ENCODE measurements at regions not wholly inside any gene's neighbourhood (a gene's known extent, or its start where the extent isn't known, plus 50 kb on each side); places are given as distances from the start of the nearest gene placed in this dataset.
A peak's percentile ranks its signal among the peaks of the same experiment; 100 is the strongest.
"Not testable (repeated sequence)": the region's sequence is repeated elsewhere in the genome, so short reads cannot be mapped to it uniquely, and the experiment has no call there.

DNA sequence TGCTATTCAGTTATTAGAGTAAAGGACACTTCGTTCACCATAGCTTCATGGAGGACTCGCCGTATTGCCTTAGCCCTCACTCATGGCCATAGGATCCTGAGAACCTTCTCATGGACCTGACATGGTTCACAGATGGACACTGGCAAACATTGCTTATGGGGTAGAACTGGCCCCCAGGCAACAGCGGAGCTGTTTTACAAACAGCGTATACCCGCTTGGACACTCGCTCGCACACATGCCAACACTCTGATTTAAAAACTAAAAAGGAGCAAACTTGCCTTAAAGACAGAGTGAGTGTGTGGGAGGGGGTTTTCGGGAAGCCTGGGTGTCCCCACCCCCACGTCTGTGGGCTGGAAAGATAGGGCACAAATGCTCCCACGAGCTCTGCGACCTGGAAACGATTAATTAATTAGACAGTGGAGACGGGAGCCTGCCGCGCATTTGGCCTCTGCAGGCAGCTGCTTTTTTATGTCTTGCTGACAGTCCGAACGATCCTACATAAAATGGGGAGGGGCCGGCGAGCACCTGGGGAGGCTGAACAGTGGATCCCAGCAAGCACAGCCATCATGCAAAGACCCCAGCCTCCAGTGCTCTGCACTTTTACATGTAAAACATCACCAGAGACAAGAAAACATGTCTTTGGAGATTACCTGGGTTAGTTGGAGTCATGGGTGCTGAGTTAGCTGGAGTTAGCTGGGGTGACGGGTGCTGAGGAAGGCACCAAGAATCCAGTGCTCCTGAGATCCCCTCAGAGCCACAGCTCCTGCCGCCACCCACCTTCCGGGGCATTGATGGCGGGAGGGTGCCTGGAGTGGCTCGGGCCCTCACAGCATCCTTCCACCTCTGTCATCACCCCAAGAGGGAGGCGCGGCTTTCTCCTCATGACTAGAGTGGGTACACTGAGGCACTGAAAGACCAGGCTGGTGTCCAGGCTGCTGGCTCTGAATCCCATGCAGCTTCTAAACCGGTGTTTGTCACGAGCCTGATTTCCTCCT is 105.7 kb downstream of the NPIPB11 start:
- DNase-seq (ENCODE audit: low spot score); in situ Hi-C loops (cut with HindIII; ENCODE audit: low sequenced_read_pairs): not testable (repeated sequence)

DNA sequence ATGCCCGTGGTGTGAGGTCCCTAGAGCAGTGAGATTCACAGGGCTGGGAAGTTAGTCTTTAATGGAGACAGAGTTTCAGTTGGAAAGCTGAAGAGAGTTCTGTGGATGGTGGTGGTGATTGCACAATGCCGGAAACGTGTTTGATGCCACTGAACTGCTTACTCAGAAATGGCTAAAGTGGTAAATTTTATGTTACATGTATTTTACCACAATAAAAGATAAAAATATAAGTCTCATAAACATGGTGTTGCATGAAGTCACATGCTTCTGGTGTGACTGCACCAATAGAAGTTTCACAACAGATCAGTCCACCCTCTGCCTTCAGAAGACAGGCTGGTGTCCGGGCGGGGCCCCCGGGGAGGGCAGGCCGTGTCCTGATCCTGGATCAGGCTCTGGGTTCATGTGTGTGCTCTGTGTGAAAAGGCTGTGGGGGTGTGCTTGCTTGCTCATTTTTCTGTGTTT is 106.5 kb downstream of the NPIPB11 start:
- DNase-seq (ENCODE audit: low spot score); in situ Hi-C loops (cut with HindIII; ENCODE audit: low sequenced_read_pairs): not testable (repeated sequence)

DNA sequence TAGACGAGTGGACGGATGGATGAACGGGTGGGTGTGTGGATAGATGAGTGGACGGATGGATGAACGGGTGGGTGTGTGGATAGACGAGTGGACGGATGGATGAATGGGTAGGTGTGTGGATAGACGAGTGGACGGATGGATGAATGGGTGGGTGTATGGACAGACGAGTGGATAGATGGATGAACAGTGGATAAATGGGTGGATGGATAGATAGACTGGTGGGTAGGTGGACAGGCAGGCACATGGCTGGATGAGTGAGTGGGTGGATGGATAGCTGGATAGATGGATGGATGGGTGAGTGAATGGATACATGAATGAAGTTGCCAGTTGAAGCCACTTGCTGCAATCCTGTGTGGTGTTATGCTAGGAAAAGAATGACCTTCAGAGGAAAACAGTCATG is 107.5 kb downstream of the NPIPB11 start:
- DNase-seq (ENCODE audit: low spot score); in situ Hi-C loops (cut with HindIII; ENCODE audit: low sequenced_read_pairs): not testable (repeated sequence)

DNA sequence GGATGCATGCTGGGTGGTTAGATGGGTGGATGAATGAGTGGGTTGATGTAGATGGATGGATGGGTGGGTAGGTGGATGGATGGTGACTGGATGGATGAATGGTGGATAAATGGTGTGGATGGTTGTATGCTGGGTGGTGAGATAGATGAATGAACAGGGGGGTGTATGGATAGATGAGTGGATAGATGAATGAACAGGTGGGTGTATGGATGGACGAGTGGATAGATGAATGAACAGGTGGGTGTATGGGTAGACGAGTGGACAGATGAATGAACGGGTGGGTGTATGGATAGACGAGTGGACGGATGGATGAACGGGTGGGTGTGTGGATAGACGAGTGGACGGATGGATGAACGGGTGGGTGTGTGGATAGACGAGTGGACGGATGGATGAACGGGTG is 108.2 kb downstream of the NPIPB11 start:
- in situ Hi-C loops (cut with HindIII; ENCODE audit: low sequenced_read_pairs); DNase-seq (ENCODE audit: low spot score): not testable (repeated sequence)

DNA sequence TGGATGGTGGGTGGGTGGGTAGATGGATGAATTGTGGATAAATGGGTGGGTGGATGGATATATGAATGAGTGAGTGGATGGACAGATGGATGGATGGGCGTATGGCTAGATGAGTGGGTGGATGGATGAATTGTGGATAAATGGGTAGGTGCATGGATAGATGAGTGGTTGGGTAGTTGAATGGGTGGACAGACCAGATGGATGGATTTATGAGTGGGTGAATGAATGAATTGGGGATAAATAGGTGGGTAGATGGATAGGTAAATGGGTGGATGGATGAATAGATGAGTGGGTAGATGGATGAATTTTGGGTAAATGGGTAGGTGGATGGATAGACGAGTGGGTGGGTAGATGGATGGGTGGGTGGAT is 108.7 kb downstream of the NPIPB11 start:
- in situ Hi-C loops (cut with HindIII; ENCODE audit: low sequenced_read_pairs); DNase-seq (ENCODE audit: low spot score): not testable (repeated sequence)

DNA sequence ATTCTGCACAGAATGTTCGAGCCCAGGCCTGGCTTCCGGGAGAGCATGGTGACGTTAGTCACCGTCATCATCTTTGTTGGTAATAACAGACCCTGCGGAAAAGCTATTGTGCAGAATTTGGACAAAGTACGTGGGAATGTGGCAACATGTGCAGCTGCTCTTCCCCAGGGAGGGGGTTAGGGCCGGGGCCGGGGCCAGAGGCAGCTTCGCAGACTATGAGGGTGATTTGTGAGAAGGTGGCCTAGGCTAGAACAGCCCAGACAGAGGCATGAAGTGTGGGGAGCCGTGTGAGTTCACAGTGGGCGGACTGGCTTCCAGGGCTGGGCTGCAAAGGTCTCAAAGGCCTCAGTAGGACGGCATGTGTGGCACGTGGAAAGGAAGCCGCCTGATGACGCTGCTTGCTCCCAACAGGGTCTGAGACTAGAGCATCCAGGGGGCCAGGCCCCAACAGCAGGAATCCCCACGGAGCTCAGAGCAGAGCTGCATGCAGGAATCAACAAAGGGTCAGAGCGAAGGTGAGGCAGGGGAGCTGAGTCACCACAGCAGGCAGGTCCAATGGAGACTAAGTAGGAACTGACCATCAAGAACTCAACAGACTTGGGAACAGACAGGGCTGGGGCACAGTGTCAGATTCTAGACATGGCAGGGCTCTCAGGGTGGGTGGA is 109.2 kb downstream of the NPIPB11 start:
- DNase-seq (ENCODE audit: low spot score); in situ Hi-C loops (cut with HindIII; ENCODE audit: low sequenced_read_pairs): not testable (repeated sequence)

DNA sequence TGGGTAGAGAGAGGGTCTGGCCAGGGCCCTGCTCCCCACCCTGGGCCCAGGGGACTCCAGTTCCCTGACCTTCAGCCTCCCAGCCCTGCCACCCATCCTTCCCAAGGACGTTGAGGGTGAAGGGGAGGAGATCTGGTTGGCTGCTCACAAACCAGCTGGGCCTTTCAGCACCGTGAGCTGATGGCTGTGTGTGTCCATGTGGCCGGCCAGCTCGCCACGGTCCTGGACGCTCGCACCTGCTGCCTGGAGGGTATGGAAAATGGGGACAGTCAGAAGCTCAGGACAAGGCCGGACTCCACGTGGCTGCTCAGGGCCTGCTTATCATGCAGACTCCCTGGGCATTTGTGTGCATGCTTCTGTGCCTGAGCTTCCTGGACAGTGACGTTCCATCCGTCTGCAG is 110.3 kb downstream of the NPIPB11 start:
- in situ Hi-C loops (cut with HindIII; ENCODE audit: low sequenced_read_pairs); DNase-seq (ENCODE audit: low spot score): not testable (repeated sequence)

DNA sequence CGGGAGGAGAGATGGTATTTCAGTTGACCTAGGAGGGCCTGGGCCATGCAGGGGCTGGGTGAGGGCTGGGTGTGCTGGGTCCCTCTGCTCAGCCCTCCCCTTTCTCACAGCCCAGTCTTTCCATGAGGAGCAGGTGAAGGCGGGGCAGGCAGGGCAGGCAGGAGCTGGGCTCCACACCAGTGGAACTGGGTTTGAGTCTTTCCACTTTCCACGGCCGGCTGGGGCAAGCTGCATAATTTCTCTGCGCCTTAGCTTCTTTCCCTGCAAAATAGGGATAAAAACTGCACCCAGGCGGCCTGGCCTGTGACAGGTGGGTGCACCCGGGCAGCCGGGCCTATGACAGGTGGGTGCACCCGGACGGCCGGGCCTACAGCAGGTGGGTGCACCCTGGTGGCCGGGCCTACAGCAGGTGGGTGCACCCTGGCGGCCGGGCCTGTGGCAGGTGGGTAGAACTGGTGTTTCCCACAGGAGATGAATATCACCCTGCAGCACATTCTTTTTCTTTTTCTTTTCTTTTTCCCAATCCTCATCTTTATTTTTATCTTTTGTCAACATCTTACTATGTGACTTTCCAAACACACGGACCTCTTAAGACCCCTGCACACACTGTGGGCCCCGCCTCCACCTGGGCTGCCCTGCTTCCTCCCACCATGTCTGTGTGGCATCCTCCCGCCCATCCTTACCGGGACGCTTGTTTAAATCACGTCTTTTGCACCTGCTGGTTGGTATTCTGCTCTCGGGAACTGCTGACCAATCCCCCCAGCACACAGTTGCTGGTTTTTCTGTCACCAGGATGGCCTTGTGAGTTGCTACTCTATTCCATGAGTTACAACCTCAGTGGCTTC is 111.3 kb downstream of the NPIPB11 start:
- in situ Hi-C loops (cut with HindIII; ENCODE audit: low sequenced_read_pairs); DNase-seq (ENCODE audit: low spot score): not testable (repeated sequence)

DNA sequence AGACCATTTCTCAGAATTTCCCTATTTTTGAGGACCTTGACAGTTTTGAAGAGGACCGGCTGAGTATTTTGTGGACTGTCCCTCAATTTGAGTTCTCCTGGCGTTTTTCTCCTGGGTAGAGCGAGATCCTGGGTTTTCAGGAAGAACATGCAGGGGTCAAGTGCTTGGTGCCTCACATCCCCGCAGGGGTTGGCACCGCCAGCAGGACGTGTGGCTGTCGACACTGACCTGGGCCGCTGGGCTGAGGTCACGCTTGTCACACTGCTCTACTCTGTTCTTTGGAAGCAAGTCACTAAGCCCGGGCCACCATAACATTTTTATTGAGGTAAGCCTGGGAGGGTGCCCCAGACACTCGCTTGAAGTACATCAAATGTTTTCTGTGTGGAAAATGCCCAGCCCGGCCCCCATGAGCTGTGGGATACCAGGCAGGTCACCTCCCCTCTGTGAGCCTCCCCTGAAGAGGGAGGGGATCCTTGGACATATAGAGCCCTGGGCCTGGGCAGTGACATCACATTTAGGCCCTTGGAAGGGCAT is 112.0 kb downstream of the NPIPB11 start:
- in situ Hi-C loops (cut with HindIII; ENCODE audit: low sequenced_read_pairs); DNase-seq (ENCODE audit: low spot score): not testable (repeated sequence)

DNA sequence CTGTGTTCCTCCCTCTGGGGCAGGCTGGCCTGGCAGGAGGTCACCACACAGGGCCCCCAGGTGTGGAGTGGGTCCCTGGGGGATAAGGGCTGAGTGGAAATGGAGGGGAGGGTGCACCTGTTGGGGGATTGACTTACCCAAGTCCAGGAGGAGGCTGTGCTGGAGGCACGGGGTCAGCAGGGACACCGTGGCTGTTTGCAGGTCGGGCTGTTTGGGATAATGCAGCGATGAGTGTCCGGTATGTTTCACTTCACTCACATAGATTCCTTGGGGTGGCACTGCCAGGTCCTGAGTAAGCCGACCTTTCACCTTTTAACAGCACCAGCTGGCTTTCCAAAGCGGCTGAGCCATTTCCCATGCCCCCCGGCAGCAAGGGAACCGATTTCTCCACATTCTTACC is 113.0 kb downstream of the NPIPB11 start:
- DNase-seq (ENCODE audit: low spot score); in situ Hi-C loops (cut with HindIII; ENCODE audit: low sequenced_read_pairs): not testable (repeated sequence)

DNA sequence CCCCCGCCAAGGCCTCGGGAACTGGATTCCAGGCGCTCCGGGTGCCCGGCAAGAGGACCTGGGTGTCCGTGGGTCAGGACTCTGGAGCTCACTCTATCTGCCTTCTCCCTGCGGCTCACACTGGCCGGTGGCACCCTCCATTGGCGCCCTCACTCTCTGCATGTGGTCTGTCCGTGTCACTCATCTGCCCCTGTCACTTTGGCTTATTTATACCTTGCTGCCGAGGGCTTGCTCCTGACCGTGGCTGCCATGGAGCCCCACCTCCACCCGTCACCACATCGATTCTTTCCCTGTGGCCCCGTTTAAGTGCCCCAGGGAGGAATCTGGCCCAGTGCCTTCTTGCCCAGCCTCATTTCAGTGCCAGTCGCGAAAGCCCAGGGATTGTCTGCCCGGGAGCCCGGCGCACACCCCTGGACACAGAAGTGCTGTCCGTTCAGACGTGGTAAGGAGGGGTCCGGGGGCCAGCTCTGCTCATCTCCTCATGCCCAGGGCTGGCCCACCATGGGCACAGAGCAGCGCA is 113.5 kb downstream of the NPIPB11 start:
- in situ Hi-C loops (cut with HindIII; ENCODE audit: low sequenced_read_pairs); DNase-seq (ENCODE audit: low spot score): not testable (repeated sequence)

DNA sequence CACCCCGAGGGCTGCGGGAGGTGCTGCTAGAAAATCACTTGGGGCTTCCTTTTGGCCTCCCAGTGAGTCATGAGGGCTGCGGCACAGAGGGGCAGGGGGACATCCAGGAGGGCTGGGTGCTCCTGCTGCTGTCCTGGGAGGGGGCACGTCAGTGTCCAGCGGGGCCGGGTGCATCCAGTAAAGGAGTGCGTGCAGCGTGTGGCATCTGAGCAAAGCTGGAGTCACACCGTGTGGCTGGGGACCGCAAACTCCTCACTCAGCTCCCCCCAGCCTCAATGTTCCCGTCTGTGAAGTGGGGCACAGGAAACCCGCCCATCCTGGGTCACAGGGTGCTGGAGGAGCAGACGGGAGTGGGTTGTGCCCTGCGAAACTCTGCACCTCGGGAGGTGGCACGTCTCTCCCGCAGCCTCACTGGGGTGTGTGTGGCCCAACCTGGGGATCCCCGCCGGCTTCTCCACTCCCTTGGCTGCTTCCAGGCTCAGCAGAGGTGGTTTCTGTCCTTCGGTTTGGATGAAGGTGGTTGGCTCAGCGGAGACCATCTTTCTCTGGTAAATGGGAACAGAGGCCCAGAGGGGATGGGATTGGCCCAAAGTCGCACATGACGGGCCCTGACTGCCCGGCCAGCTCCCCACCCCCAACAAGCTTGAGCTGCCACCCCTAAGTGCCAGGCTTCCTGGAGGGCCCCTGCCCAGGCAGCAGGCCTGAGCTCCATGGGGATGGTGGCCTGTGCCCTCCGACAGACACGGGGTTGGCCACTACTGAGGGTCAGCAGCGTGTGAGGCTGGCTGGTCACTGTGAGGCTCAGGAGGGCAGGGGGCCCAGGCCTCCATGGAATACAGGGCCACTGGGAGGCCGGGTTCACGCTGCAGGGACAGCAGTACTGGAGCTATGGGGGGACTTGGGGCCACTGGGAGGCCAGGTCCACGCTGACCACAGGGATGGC is 114.9 kb downstream of the NPIPB11 start:
- in situ Hi-C loops (cut with HindIII; ENCODE audit: low sequenced_read_pairs); DNase-seq (ENCODE audit: low spot score): not testable (repeated sequence)

DNA sequence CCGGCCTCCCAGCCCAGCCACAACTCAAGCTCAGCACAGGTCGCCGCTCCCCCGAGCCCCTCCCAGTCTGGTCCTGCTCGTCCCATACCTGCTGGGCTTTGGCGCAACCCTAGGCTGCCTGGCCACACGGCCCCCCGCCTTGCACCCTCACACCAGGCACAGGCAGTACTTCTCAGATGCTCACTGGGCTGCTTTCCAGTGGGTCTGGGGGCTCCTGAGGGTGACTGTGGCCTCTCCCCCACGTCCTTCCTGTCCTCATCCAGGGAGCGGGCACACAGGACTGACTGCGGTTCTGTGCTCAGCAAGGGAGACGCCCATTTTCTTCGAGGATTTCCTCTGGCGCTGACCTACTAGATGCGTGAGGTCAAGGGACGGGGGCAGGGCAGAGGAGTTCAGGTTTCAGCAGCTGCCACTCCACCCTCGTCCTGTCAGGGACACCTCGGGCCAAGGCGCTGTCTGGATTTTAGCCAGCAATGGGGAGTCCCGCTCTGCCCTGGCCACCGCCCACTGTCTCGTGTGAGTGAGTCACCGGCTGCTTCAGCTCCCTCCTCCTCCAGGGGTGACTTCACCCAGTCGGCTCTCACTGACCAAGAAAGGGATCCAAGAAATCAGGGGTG is 115.8 kb downstream of the NPIPB11 start:
- in situ Hi-C loops (cut with HindIII; ENCODE audit: low sequenced_read_pairs): no loop called here
- peak; percentile 57 for DNase-seq (ENCODE audit: low spot score)

DNA sequence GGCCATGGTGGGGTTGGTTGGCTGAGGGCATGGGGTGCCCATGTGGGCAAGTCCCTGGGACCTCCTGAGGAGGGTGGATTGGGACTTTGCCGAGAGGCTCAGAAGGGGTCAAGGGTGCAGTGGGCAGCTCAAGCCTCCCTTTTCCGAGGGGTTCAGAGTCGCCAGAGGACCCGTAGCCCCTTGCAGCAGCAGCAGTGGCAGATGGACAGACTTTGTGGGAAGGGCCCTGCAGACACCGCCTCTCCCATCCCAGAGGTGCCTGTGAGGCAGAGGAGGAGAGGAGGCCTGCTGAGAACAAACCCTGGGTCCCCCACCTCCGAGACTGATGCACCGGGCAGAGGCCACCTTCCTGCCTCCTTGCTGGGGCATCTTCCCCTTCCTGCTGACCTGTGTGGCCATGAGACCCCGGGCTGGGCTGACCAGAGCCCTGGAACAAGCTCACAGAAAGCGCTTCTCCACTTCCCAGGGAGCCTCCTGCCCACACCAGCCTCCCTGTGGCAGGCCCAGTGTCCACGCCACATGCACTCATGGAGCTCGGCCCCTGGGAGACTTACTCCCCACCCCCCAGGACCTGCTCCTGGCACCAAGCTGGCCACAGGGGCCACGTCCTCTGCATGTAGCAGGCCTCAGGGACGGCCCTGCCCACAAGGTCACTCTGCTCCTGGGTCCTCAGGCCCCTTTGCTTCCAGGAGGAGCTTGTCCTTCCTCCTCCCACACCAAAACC is 116.8 kb downstream of the NPIPB11 start:
- DNase-seq (ENCODE audit: low spot score); in situ Hi-C loops (cut with HindIII; ENCODE audit: low sequenced_read_pairs): not testable (repeated sequence)

DNA sequence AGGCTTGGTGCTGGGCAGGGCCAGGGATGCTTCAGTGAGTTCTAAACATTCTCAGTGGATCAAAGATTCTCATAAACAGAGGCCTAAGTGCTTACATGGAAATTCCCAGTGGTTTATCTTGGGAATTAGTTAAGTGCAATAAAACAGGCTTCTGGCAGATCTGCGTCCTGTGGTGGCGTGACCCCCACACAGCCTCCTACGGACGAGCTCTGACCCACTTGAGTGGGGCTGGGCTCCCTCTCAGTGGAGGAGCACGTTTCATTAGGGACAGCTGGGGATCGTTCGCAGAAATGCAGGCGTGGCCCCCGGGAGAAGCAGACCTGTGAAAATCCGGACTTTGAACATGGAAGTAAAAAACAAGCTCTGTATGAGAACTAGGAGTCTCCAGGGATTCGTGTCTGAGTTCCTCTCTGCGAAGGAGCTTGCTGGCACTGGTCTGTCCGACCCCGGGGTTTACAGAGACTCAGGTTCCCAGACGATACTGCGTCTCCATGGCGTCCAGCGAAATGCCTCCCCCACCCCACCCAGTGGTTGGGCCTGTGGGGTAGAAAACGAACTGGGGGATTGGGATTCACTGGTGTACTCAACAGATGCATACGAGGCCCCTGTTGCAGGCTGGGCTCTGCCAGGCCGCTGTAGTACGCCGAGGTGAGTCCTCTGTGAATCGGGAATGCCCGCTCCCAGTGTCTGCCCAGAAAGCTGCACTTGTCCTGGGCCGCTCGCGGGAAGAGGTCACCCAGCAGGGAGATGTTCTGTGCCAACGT is 117.6 kb downstream of the NPIPB11 start:
- DNase-seq (ENCODE audit: low spot score); in situ Hi-C loops (cut with HindIII; ENCODE audit: low sequenced_read_pairs): not testable (repeated sequence)
